Neural progenitor cell (in vitro differentiated cells): ENCODE measurements at regions not wholly inside any gene's neighbourhood (a gene's known extent, or its start where the extent isn't known, plus 50 kb on each side); places are given as distances from the start of the nearest gene placed in this dataset.

ENCODE experiments used
- DNase-seq: peaks from one replicate; pipeline ENCODE4 v3.0.0-alpha.2; 2016; ENCODE audit warnings: low spot score
- H2AFZ ChIP-seq: fragments of 200-600 bp; sonication (generic); replicated peaks from 2 replicates; pipeline ENCODE4 v1.6.1; 2016; ENCODE audit warnings: antibody characterized with exemption
- H3F3A ChIP-seq: fragments of 200-600 bp; sonication (generic); 2 replicates; pipeline ENCODE4 v1.6.1; 2016; ENCODE audit warnings: antibody characterized with exemption, low read depth
- H3K27ac ChIP-seq: fragments of 200-600 bp; sonication (generic); 2 replicates; pipeline ENCODE4 v1.5.1; 2016; ENCODE audit warnings: mild to moderate bottlenecking
- H3K27me3 ChIP-seq: fragments of 200-600 bp; sonication (generic); 2 replicates; pipeline ENCODE4 v1.6.1; 2016; ENCODE audit warnings: mild to moderate bottlenecking, moderate library complexity
- H3K36me3 ChIP-seq: fragments of 200-600 bp; sonication (generic); 2 replicates; pipeline ENCODE4 v1.5.1; 2016
- H3K4me1 ChIP-seq: fragments of 200-600 bp; sonication (generic); 2 replicates; pipeline ENCODE4 v1.6.1; 2016; ENCODE audit warnings: mixed run types
- H3K4me2 ChIP-seq: fragments of 200-600 bp; sonication (generic); 2 replicates; pipeline ENCODE4 v1.6.1; 2016
- H3K4me3 ChIP-seq: fragments of 200-600 bp; sonication (generic); 2 replicates; pipeline ENCODE4 v1.5.1; 2016
- H3K79me2 ChIP-seq: fragments of 200-600 bp; sonication (generic); 2 replicates; pipeline ENCODE4 v1.6.1; 2016; ENCODE audit warnings: low read depth
- H3K9ac ChIP-seq: fragments of 200-600 bp; sonication (generic); 2 replicates; pipeline ENCODE4 v1.6.1; 2016
- H3K9me3 ChIP-seq: fragments of 200-600 bp; sonication (generic); 2 replicates; pipeline ENCODE4 v1.5.1; 2016; ENCODE audit warnings: low read depth
- H4K20me1 ChIP-seq: fragments of 200-600 bp; sonication (generic); 2 replicates; pipeline ENCODE4 v1.6.1; 2016; ENCODE audit warnings: low read depth
- H3K27ac Mint-ChIP-seq: 3 replicates; pipeline ENCODE4 v1.8.0; 2021; ENCODE audit warnings: mixed read lengths
- H3K27me3 Mint-ChIP-seq: 2 replicates; pipeline ENCODE4 v1.8.0; 2022; ENCODE audit warnings: low read depth, mild to moderate bottlenecking, inconsistent platforms, moderate library complexity, mixed read lengths; ENCODE audit not compliant: insufficient read depth
- H3K36me3 Mint-ChIP-seq: 3 replicates; pipeline ENCODE4 v1.8.0; 2021; ENCODE audit warnings: mixed read lengths
- H3K4me1 Mint-ChIP-seq: 3 replicates; pipeline ENCODE4 v1.8.0; 2021; ENCODE audit warnings: mixed read lengths
- H3K4me3 Mint-ChIP-seq: 3 replicates; pipeline ENCODE4 v1.8.0; 2021; ENCODE audit warnings: mild to moderate bottlenecking, moderate library complexity, mixed read lengths
- H3K9me3 Mint-ChIP-seq: 3 replicates; pipeline ENCODE4 v1.8.0; 2020; ENCODE audit warnings: mixed read lengths
- CTCF ChIP-seq: fragments of 200-600 bp; sonication (generic); IDR thresholded peaks from 2 replicates; pipeline ENCODE4 v1.5.1; 2017; ENCODE audit warnings: antibody characterized with exemption, mild to moderate bottlenecking
- EZH2 ChIP-seq: fragments of 200-600 bp; sonication (generic); IDR thresholded peaks from 2 replicates; pipeline ENCODE4 v1.6.1; 2017; ENCODE audit warnings: antibody characterized with exemption, mild to moderate bottlenecking, moderate library complexity
- EZH2phosphoT487 ChIP-seq: fragments of 200-600 bp; sonication (generic); IDR thresholded peaks from 2 replicates; pipeline ENCODE4 v1.6.1; 2017; ENCODE audit warnings: antibody characterized with exemption

DNA sequence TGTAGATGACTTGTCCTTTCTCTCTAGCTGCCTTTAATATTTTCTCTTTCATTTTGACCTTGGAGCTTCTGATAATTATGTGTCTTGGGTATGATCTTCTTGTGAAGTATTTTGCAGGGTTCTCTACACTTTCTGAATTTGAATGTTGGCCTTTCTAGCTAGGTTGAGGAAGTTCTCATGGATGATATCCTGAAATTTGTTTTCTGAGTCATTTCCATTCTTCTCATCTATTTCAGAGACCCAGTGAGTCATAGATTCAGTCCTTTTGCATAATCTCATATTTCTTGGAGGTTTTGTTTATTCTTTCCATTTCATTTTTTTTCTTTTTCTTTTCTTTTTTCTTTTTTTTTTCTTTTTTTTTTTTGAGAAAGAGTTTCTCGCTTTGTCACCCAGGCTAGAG lies 585.7 kb upstream of the PABPC4L start:
- Histone ChIP-seq H3K9ac (no peak overlapping the region), H2AFZ (no peak overlapping the region), H3K36me3 (no peaks in the 10 kb centered on the region), H3K79me2 (no peaks in the 10 kb centered on the region), H3K4me3 (no peak overlapping the region), H3K27ac (no peak overlapping the region), H3F3A (no peaks in the 10 kb centered on the region), H3K4me1 (no peaks in the 10 kb centered on the region), H3K27me3 (no peaks in the 10 kb centered on the region), H4K20me1 (no peaks in the 10 kb centered on the region), H3K4me2 (no peak overlapping the region), H3K9me3 (no peaks in the 10 kb centered on the region)
- Mint-ChIP-seq H3K9me3 (peaks cover 12% of the 10 kb centered on the region), H3K27ac (no peak overlapping the region), H3K4me3 (no peak overlapping the region), H3K27me3 (peaks cover 2% of the 10 kb centered on the region), H3K36me3 (no peaks in the 10 kb centered on the region), H3K4me1 (no peaks in the 10 kb centered on the region)
- DNase-seq = no peak
- TF ChIP-seq EZH2phosphoT487 = no peak
- TF ChIP-seq CTCF = no peak
- TF ChIP-seq EZH2 = no peak

DNA sequence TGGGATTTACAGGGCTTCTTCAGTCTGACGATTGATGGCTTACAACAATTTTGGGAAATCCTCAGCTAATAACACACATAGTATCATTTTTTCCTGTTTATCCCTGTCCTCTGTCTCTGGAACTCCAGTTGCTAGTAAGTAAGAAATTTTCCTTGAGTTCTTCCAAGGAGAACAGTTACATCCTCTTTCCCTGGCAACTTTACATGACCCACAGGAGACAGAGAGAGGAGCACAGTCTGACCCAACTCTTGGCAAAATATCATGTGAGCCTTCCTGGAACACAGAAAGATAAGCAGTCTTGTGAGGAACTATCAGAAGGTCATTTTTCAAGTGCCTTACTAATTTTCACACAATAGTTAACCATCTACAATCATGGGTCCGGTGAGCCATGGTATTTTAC lies 578.7 kb upstream of the PABPC4L start:
- no peaks in the 10 kb centered on the region for H3K36me3 Mint-ChIP-seq
- H2AFZ ChIP-seq = no peak overlapping the region

GRCh38 chr4:134777606-134778005 lies 576.0 kb upstream of the PABPC4L start:
- H3K36me3 ChIP-seq = no peaks in the 10 kb centered on the region
- Mint-ChIP-seq H3K4me3 (no peak overlapping the region), H3K4me1 (no peaks in the 10 kb centered on the region), H3K27me3 (no peaks in the 10 kb centered on the region), H3K27ac (no peak overlapping the region), H3K9me3 (no peaks in the 10 kb centered on the region), H3K36me3 (no peaks in the 10 kb centered on the region)
- TF ChIP-seq EZH2phosphoT487 (no peak), CTCF (peak; percentile 49)
- H4K20me1 ChIP-seq = no peaks in the 10 kb centered on the region
- no peaks in the 10 kb centered on the region for H3K4me1 ChIP-seq
- peak; percentile 31 for DNase-seq
- H3K27ac ChIP-seq = no peak overlapping the region
- H2AFZ ChIP-seq = no peak overlapping the region
- H3K9ac ChIP-seq = no peak overlapping the region
- no peaks in the 10 kb centered on the region for H3K9me3 ChIP-seq
- no peak overlapping the region for H3K4me3 ChIP-seq
- H3F3A ChIP-seq = no peaks in the 10 kb centered on the region
- no peaks in the 10 kb centered on the region for H3K27me3 ChIP-seq
- no peak overlapping the region for H3K4me2 ChIP-seq
- no peaks in the 10 kb centered on the region for H3K79me2 ChIP-seq

More for the DNA sequence above, 578.7 kb upstream of the PABPC4L start:
- H3K9me3 ChIP-seq = no peaks in the 10 kb centered on the region
- Mint-ChIP-seq H3K4me3 (no peak overlapping the region), H3K9me3 (no peaks in the 10 kb centered on the region), H3K27me3 (no peaks in the 10 kb centered on the region), H3K27ac (no peak overlapping the region), H3K4me1 (no peaks in the 10 kb centered on the region)
- TF ChIP-seq EZH2phosphoT487 (no peak), CTCF (no peak), EZH2 (no peak)
- no peak for DNase-seq
- no peak overlapping the region for H3K4me2 ChIP-seq
- no peak overlapping the region for H3K4me3 ChIP-seq
- no peaks in the 10 kb centered on the region for H3K27me3 ChIP-seq
- no peaks in the 10 kb centered on the region for H3F3A ChIP-seq
- no peaks in the 10 kb centered on the region for H3K79me2 ChIP-seq
- H3K36me3 ChIP-seq = no peaks in the 10 kb centered on the region
- no peaks in the 10 kb centered on the region for H3K4me1 ChIP-seq
- no peak overlapping the region for H3K9ac ChIP-seq
- no peak overlapping the region for H3K27ac ChIP-seq
- H4K20me1 ChIP-seq = no peaks in the 10 kb centered on the region
